Prostate gland (tissue), 2 donors: ENCODE measurements at regions not wholly inside any gene's neighbourhood (a gene's known extent, or its start where the extent isn't known, plus 50 kb on each side); places are given as distances from the start of the nearest gene placed in this dataset.

ENCODE experiments used
- CTCF ChIP-seq, 4 experiments: fragments of 200-600 bp in 2 of 4; fragments of 450-650 bp in 2 of 4; sonication (generic) in 2 of 4; IDR thresholded peaks; 1 replicate in 3 of 4; 2 replicates in 1 of 4; pipeline ENCODE4 v1.5.1; 2016 to 2019; ENCODE audit warnings: antibody characterized with exemption in 4 of 4, mild to moderate bottlenecking in 2 of 4, moderate library complexity in 2 of 4
- POLR2AphosphoS5 ChIP-seq: sonication (generic); formaldehyde crosslinking; IDR thresholded peaks from one replicate; pipeline ENCODE4 v1.6.1; 2017; ENCODE audit warnings: antibody characterized with exemption

- TF ChIP-seq CTCF (IDR thresholded peaks at IDR 0.05) (no peak), POLR2AphosphoS5 (no peak)
Observed at GRCh38 chr4:123468479-123469031, 72.0 kb downstream of the SPRY1 start.
